HG03135 (cell line): ENCODE measurements at regions not wholly inside any gene's neighbourhood (a gene's known extent, or its start where the extent isn't known, plus 50 kb on each side); places are given as distances from the start of the nearest gene placed in this dataset.

Experiments used
- ATAC-seq: cut with Tn5 transposase; IDR thresholded peaks from one replicate; pipeline ENCODE4 v1.9.1; 2021; ENCODE audit warnings: mild to moderate bottlenecking, moderate library complexity; ENCODE audit not compliant: unreplicated experiment

DNA sequence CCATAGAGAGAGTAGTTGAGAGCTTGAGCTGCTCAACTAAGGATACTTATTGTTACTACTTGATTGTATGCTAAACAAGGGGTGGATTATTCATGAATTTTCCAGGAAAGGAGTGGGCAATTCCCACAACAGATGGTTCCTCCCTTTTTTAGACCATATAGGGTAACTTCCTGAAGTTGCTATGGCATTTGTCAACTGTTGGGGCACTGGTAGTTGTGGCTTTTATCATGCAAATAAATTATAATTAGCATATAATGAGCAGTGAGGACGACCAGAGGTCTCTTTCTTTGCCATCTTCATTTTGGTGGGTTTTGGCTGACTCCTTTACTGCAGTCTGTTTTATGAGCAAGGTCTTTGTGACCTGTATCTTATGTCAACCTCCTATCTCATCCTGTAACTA lies 1403.5 kb upstream of the PABPC4L start:
- no peak for ATAC-seq

DNA sequence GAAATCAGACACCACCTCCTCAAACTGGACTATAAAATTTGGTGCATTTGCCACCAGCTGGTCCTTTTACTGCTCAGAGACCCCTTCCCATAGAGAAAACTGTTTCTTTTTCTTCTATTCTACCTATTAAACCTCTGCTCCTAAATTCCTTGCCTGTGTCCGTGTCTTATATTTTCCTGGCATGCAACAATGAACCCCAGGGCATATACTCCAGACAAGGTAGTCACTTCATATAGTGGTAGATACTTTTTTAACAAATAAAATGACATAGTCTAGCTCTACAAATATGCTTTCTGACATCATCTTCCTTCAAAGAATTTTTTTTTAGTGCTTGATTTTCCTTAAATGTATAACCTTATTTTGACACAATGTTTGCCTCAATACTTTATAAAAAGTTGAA lies 1402.9 kb upstream of the PABPC4L start:
- no peak for ATAC-seq

DNA sequence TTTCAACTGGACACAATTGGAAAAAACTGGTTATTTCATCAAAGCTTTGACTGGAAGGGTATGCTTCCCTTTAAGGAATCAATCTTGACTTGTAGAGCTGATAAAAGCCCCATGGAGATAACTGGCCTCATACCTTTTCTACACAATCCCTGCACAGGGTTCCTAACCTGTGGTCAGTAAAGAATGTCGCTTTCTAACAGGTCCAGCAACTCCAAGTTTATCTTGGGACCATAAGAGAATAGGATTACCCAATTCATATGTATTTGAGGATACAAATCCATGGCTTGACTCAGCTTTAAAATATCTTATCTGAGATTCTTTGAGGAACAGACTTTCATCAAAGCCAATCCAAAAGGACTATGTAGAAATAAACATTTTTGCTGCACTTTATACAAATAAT lies 1399.8 kb upstream of the PABPC4L start:
- no peak for ATAC-seq

DNA sequence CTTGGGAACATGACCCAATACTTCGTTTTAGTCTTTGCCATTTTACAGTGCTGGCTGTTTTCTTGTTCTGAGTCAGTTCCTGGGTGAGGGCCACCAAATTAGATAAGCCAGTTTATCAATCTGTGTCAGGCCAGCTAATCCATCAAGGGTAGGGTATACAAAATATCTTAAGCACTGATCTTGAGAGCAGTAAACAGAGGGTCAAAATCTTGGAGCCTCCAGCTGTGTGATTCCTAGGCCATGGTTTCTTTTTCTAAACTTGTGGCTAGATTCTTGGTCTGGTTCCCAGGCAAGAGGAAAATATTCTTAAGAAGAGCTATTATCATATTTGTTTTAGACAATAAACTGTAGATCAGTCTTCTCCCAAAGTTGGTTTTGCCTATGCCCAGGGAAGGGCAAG lies 1396.6 kb upstream of the PABPC4L start:
- no peak for ATAC-seq

DNA sequence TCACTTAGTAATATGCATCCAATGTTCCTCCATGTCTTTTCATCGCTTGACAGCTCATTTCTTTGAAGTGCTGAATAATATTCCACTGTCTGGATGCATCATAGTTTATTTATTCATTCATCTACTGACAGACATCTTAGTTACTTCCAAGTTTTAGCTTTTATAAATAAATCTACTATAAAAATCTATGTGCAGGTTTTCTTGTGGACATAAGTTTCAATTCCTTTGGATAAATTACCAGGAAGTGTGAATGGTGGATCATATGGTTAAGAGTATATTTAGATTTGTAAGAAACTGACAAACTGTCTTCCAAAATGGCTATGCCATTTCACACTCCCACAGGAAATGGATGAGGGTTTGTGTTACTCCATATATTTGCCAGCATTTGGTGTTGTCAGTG lies 1392.9 kb upstream of the PABPC4L start:
- ATAC-seq = no peak

DNA sequence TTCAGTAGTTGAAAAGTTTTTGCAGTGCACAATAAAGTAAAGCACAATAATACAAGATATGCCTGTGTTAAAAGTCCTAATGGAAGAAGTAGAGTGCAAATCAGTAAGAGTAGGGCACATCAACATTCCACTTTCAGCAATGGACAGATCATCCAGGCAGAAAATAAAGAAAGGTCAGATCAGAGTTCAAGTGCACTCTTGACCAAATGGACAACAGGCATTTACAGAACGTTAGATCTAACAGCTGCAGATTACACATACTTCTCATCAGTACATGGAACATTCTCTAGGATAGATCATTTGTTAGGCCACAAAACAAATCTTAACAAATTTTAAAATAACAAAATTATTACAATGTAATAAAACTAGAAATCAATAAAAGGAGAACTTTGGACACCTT lies 1373.5 kb upstream of the PABPC4L start:
- no peak for ATAC-seq

DNA sequence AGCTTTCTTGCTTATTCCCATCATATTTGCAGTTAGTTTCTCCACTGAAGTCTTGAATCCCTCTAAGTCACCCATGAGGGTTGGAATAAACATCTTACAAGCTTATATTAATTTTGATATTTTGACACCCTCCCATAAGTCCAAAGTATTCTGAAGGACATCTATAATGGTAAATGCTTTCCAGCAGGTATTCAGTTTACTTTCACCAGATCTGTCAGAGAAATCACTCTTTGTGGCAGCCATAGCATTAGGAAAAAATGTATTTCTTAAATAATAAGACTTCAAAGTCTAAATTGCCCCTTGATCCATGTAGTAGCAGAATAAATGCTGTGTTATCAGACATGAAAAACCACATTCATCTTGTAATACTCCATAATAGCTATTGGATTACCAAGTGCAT lies 1371.7 kb upstream of the PABPC4L start:
- ATAC-seq = no peak

DNA sequence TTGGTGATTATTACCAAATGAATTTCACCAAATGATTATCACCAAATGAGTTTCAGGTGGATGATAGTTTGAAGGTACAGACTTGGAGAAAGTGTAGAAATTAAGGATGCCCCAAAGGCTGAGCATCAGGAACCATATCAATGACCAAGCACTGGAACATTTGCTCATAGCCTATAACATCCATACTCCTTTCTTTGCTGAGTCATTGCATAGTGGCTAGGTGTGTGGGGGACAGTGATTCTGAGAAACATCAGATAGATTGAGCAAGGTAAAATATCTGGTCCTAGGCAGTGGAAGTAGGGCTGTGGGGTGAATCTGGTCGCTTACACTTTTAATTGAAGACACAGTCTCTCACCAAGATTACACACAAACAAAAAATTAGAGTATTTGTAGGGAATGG lies 1362.5 kb upstream of the PABPC4L start:
- no peak for ATAC-seq

DNA sequence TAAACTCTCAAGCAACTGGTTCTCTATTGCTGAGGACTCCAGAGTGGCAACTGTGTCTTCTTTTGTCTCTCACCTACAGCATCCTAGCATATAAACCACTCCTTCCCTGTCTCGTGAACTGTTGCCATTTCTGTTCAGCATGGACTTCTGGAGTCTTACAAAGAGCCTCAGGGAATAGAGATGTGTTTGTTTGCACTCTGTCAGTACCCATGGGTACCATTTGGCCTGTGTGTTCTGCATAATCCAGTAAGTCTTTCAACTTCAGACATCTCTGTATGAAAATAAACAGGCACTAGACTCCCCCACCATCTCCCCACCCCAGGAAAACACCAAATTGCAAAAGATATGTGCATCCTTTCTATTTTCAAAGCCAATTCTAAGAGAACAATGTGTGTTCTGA lies 1351.6 kb upstream of the PABPC4L start:
- ATAC-seq = no peak

DNA sequence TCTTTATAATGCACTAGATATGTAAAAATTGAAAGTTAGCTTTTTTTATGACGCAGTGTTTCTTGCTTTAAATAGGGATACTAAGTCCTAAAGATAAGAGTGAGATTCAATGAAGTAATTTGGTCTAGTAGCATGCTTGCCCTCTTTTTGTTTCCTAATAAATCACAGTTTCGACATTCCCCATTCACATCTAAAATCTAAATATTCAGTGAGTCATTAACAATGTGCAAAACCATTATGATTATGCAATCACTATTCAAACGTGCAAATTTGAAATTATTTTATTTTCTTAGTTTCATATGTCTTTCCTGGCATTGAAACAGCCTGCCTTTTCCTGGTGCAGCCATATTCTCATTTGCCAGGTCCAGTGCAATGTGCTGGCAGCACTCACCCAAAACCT lies 1350.5 kb upstream of the PABPC4L start:
- no peak for ATAC-seq

DNA sequence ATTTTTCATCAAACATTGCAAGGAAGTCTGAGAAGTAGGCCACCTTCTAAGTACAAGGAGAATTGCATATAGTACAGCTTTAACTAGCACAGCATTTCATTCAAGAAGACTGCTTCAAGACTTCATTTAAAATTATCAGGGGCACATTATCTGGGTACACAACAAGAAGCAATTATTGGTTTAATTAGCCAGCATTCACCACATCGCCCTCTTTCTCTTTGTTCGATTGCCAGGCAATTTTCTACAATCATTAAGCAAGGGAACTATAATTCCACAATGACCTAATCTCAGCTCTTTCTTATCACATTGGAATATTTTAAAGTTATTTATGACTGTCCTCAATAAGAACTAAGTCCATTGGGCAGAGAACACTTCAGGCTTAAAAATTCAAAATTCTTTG lies 1347.1 kb upstream of the PABPC4L start:
- no peak for ATAC-seq

DNA sequence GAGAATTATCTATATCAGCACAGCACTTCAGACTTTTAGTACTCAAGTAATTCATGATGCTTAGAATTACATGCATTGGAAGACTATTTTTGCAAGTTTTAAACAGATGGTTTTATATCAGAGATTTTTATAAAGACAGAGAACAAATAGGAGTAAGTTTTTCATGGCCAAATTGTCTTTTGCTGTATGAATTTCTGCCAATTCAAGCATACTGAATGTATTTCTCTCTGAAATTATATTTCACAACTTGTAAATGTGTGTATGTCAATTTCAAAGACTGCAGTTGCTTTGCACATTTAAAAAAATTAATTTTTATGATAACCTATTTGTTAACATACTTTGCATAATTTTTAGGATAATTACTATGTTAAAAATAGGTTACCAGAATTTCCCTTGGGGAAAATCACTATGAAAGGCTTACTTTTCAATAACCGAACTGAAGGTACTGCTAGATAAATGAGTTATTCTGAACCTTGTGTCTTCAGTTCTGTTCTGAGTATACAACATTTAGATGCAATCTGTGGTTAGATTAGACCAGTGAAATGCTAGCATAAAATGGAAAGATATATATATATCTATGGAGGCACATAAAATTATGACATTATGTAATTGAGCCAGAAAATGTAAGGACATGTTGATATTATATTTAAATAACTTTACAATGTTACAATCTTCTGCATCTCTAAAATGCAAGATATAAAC lies 1344.2 kb upstream of the PABPC4L start:
- ATAC-seq = no peak

DNA sequence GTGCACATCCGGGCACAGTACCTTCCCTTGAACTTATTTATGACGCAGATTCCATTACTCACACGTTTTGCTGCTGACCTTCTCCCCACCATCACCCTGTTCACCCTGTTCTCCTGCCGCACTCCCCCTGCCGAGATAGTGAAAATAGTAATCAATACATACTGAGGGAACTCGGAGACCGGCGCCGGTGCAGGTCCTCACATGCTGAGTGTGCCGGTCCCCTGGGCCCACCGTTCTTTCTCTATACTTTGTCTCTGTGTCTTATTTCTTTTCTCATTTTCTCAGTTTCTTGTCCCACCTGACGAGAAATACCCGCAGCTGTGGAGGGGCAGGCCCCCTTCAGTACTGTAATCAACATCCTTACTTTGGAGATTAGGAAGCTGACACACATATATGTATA lies 1337.1 kb upstream of the PABPC4L start:
- ATAC-seq = no peak

DNA sequence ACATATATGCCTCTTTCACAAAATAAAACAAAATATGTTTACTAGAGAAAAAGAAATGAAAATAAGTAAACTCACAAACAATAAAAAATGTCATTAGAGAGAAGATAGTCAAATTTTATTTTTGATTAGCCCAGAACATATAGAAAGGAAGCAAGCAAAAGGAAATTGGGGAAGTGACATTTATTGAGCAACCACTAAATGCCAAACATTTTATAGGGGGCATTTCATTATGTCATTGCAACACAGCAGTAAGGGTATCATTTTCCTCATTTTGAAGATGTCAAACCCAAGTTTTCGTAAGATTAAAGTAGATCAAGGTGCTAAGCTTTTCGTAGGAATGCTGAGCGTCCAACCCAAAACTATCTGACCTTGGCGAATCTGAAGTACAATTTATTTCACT lies 1331.5 kb upstream of the PABPC4L start:
- ATAC-seq = no peak

DNA sequence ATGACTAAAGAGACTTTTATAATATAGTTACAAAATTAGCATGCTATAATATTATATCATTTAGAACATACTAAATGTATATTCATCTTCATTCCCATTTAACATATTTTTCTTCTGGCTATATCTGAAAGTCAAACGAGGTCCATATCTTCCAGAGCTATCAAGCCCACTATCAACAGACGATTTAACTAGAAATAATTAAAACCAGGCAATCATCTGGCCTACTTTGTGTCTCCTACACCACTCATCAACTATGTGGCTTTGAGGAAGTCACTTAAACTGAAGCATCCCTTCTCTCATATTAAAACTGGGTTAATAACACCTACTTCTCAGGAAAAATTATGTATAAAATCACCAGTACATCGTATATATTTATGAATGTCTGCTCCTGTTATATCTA lies 1330.5 kb upstream of the PABPC4L start:
- no peak for ATAC-seq

DNA sequence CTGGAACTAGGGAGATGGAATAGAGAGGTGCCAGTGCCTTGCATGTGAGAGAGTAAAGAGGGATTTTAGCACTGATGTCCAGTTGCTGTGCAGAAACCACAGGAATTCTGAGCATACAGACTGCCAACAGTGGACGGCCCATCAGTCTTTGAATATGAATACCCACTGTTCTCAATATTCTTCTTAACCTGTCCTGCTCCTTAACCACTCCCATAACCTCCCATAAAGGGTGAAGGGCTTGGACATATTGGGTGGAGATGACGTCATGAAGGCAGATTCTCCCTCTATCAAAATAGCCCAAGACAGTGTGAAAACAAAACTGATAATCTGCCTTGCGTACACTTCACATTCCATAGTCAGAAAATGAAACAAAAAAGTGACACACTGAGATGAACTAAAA lies 1313.7 kb upstream of the PABPC4L start:
- no peak for ATAC-seq

DNA sequence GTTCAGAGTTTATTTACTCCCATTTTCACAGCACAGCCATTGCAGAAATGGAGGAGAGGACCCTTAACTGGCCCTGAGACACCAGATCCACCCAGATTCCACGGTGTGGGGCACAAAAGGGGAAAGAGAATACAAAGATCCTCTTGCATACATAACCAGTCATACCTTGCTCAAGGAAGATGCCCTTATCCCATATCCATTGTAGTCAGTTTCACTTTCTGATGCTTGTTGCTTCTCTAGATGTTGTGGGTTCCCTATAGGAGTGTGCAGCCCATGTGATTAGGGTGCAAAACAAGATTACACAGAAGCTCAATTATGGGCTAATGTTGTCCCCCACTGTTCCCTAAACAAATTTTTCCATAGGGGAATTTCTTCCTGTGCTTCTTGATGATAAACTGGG lies 1309.0 kb upstream of the PABPC4L start:
- ATAC-seq = no peak

DNA sequence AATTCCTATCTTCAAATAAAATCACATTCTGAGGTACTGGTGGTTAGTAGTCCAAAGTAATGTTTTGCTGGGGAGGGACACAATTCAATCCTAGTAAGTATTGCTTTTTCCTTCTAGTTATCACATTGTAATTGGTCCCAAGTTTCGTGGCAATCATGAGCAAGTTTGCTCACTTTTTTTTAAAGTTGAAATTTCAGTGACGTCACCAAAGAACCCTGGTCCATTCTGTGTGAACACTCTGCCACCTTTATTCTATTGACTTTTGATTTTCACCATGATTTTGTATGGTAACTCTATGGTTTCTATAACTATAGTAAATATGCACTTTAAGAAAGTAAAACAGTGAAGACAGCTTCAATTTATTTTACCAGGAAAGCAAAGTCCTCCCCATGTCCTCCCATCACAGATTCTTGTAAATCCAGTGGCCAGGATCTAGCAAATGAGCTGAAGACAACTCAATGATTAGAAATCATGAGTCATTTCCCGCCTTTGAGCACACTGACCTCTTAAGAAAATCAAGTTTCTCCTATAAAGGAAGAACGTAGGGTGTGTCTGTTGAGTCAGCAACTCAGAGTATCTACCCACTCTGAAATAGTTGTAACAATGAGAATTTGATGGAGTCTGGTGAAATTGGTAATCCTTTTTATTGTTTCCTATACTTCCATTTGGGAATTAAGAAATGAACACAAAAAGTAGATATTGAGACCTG lies 1306.6 kb upstream of the PABPC4L start:
- no peak for ATAC-seq

DNA sequence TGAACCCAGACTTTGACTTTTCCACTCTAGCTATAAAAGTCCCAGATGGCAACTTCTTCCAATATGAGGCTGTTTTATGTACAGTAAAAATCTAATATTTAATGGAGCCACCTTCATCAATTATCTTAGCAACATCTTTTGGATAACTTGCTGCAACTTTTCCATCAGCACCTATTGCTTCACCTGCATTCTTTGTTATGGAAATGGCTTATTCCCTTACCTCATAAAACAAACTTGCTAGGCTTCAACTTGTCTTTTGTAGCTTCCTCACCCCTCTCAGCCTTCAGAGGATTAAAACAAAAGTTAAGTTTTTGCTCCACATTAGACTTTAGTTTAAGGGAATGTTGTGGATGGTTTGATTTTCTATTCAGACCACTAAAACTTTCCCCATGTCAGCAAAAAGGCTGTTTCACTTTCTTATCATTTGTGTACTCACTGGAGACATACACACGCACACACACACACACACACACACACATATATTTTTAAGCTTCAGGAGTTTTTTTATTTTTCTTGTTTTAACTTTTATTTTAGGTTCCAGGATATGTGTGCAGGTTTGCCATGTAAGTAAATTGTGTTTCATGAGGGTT lies 1296.1 kb upstream of the PABPC4L start:
- no peak for ATAC-seq

DNA sequence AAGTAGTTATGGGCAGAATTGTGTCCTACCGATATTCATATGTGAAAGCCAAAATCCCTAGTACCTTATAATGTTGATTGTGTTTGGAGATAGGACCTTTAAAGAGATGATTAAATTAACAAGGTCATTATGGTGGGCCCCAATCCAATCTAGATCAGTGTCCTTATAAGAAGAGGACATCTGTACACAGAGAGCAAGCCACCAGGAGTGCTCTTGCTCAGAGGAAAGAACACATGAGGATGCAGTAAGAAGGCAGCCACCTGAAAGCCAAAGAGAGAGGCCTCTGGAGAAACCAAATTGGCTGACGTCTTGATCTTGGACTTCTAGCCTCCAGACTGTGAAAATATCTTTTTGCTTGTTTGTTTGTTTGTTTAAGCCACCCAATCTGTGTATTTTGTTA lies 1290.8 kb upstream of the PABPC4L start:
- ATAC-seq = no peak

DNA sequence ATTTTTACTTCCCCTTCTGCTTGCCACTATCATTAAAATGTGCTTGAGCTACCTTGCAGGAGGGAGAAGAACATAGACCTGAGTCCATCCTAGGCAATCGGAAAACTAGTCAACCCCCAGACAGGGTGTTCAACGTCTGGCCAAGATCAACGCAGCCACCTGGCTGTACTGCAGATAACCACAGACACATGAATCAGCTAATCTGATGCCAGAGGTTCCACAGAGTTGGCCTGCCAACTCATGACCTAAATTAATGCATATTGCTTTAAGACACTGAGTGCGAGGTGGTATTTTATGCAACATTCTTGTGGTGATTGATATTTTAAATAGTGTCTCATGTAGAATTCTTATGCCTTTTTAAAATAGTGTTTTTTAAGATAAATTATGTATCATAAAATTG lies 1283.8 kb upstream of the PABPC4L start:
- no peak for ATAC-seq

DNA sequence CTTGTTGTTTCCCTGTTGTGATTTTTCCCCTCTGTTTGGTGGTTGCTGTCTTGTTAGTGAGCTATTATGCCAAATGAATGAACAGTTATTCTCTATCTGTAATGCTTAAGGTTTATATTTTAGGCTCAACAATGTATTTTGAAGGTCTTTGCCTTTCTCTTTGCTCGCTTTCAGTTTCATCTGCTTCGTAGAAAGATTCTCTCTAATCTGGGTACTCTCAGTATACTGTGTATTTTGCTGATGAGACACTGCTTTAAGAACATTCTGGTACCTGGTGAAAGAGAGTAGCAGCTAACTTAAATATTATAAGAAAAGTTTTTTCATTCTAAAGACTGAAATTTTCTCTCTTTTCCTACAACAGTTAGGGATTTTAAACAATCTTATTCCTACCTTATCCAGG lies 1274.7 kb upstream of the PABPC4L start:
- ATAC-seq = no peak

DNA sequence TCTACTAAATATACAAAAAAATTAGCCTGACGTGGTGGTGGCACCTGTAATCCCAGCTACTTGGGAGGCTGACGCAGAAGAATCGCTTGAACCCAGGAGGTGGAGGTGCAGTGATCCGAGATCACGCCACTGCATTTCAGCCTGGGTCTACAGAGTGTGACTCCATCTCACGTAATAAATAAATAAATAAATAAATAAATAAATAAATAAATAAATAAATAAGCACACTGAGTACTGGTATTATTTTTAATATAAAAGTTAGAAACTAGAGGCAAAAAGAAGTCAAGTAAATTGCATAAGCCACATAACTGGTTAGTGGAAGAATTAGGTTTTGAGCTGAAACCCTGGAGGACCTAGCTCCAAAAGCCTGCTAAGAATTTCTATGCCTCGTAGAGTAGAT lies 1262.7 kb upstream of the PABPC4L start:
- ATAC-seq = no peak
